ENCODE measurements at regions not wholly inside any gene's neighbourhood (a gene's known extent, or its start where the extent isn't known, plus 50 kb on each side); places are given as distances from the start of the nearest gene placed in this dataset.

- H3K36me3 ChIP-seq (ENCODE audit: control insufficient read depth, insufficient read depth, low read length) = no peaks in the 10 kb centered on the region
- no peak overlapping the region for H3K4me3 Mint-ChIP-seq
- TF ChIP-seq CTCF (conservative IDR thresholded peaks at IDR 0.05) = no peak
- no peaks in the 10 kb centered on the region for H3K4me1 ChIP-seq (ENCODE audit: control insufficient read depth, insufficient read depth, low read length)
- H3K27ac Mint-ChIP-seq = no peak overlapping the region
- 68 to 90% methylated on average over 2 to 4 of the region's 4 CpGs for whole genome bisulfite sequencing, 2 experiments (ENCODE audit: insufficient coverage in 1 of 2, insufficient read length in 1 of 2)
- no peak overlapping the region for H3K27ac ChIP-seq (ENCODE audit: low read depth, low read length)
- H3K9me3 ChIP-seq (ENCODE audit: control insufficient read depth, low read length) = peaks cover 80% of the 10 kb centered on the region
- H3K27me3 ChIP-seq (ENCODE audit: control insufficient read depth, insufficient read depth, low read length, poor library complexity, severe bottlenecking) = no peaks in the 10 kb centered on the region
- no peak overlapping the region for H3K4me3 ChIP-seq (ENCODE audit: low read length)
- H3K9me3 Mint-ChIP-seq = peaks cover 85% of the 10 kb centered on the region
- H3K4me1 Mint-ChIP-seq = no peaks in the 10 kb centered on the region
- H3K27me3 Mint-ChIP-seq (ENCODE audit: insufficient read depth) = no peaks in the 10 kb centered on the region
- H3K36me3 Mint-ChIP-seq (ENCODE audit: low read depth) = no peaks in the 10 kb centered on the region
- no peak overlapping the region for H3K9ac ChIP-seq (ENCODE audit: extremely low read depth, low read length, poor library complexity, severe bottlenecking)
- no peak for DNase-seq
Measured at GRCh38 chr20:55830121-55830827, 175.0 kb downstream of the CBLN4 start.

GRCh38 chr20:55805138-55805537, 200.2 kb downstream of the CBLN4 start:
- Mint-ChIP-seq H3K4me1 (no peaks in the 10 kb centered on the region), H3K27ac (no peak overlapping the region), H3K4me3 (no peak overlapping the region), H3K36me3 (ENCODE audit: low read depth) (no peaks in the 10 kb centered on the region), H3K27me3 (ENCODE audit: insufficient read depth) (no peaks in the 10 kb centered on the region), H3K9me3 (peaks cover 70% of the 10 kb centered on the region)
- H3K27ac ChIP-seq (ENCODE audit: low read depth, low read length) = no peak overlapping the region
- no peak for TF ChIP-seq CTCF (conservative IDR thresholded peaks at IDR 0.05)
- H3K4me1 ChIP-seq (ENCODE audit: control insufficient read depth, insufficient read depth, low read length) = no peaks in the 10 kb centered on the region
- H3K9ac ChIP-seq (ENCODE audit: extremely low read depth, low read length, poor library complexity, severe bottlenecking) = no peak overlapping the region
- peaks cover 59% of the 10 kb centered on the region for H3K9me3 ChIP-seq (ENCODE audit: control insufficient read depth, low read length)
- 60 to 77% methylated on average over 1 to 2 of the region's 2 CpGs for WGBS, 2 experiments (ENCODE audit: insufficient coverage in 1 of 2, insufficient read length in 1 of 2)
- H3K4me3 ChIP-seq (ENCODE audit: low read length) = no peak overlapping the region
- no peaks in the 10 kb centered on the region for H3K36me3 ChIP-seq (ENCODE audit: control insufficient read depth, insufficient read depth, low read length)
- no peak for DNase-seq
- no peaks in the 10 kb centered on the region for H3K27me3 ChIP-seq (ENCODE audit: control insufficient read depth, insufficient read depth, low read length, poor library complexity, severe bottlenecking)

- TF ChIP-seq CTCF (conservative IDR thresholded peaks at IDR 0.05) = no peak
- no peaks in the 10 kb centered on the region for H3K4me1 Mint-ChIP-seq
- H3K4me3 ChIP-seq (ENCODE audit: low read length) = no peak overlapping the region
- H3K9me3 ChIP-seq (ENCODE audit: control insufficient read depth, low read length) = peaks cover 79% of the 10 kb centered on the region
- 72 to 75% methylated on average over 2 to 3 of the region's 3 CpGs for WGBS, 2 experiments (ENCODE audit: insufficient coverage in 1 of 2, insufficient read length in 1 of 2)
- H3K27ac ChIP-seq (ENCODE audit: low read depth, low read length) = no peak overlapping the region
- H3K4me1 ChIP-seq (ENCODE audit: control insufficient read depth, insufficient read depth, low read length) = no peaks in the 10 kb centered on the region
- no peaks in the 10 kb centered on the region for H3K27me3 ChIP-seq (ENCODE audit: control insufficient read depth, insufficient read depth, low read length, poor library complexity, severe bottlenecking)
- H3K36me3 Mint-ChIP-seq (ENCODE audit: low read depth) = no peaks in the 10 kb centered on the region
- no peak overlapping the region for H3K9ac ChIP-seq (ENCODE audit: extremely low read depth, low read length, poor library complexity, severe bottlenecking)
- H3K4me3 Mint-ChIP-seq = no peak overlapping the region
- no peak for DNase-seq
- no peak overlapping the region for H3K27ac Mint-ChIP-seq
- no peaks in the 10 kb centered on the region for H3K27me3 Mint-ChIP-seq (ENCODE audit: insufficient read depth)
- H3K9me3 Mint-ChIP-seq = peaks cover 95% of the 10 kb centered on the region
- no peaks in the 10 kb centered on the region for H3K36me3 ChIP-seq (ENCODE audit: control insufficient read depth, insufficient read depth, low read length)
Measured at GRCh38 chr20:55800552-55801245, 204.6 kb downstream of the CBLN4 start.

All from endodermal cell (in vitro differentiated cells).